BLaER1 treated with 17β-estradiol and CSF1 and Interleukin-3, amounts not matched to agents 10 nM and 100 nM (cell line): ENCODE measurements at regions not wholly inside any gene's neighbourhood (a gene's known extent, or its start where the extent isn't known, plus 50 kb on each side); places are given as distances from the start of the nearest gene placed in this dataset.
"Not testable (repeated sequence)": the region's sequence is repeated elsewhere in the genome, so short reads cannot be mapped to it uniquely, and the experiment has no call there.

Experiments
- H3K27ac ChIP-seq, 11 experiments: shearing (Covaris generic); formaldehyde crosslinking; 2 replicates each; pipeline ENCODE4 v1.8.1; 2022
- H3K27me3 ChIP-seq, 11 experiments: shearing (Covaris generic); formaldehyde crosslinking; 2 replicates each; pipeline ENCODE4 v1.8.1; 2022
- H3K36me3 ChIP-seq, 11 experiments: shearing (Covaris generic); formaldehyde crosslinking; 2 replicates each; pipeline ENCODE4 v1.8.1; 2022
- H3K4me1 ChIP-seq, 10 experiments: shearing (Covaris generic); formaldehyde crosslinking; 2 replicates each; pipeline ENCODE4 v1.8.1; 2022
- H3K4me2 ChIP-seq, 11 experiments: shearing (Covaris generic); formaldehyde crosslinking; 2 replicates each; pipeline ENCODE4 v1.8.1; 2022
- H3K4me3 ChIP-seq, 10 experiments: shearing (Covaris generic); formaldehyde crosslinking; 2 replicates each; pipeline ENCODE4 v1.8.1; 2022
- H3K9ac ChIP-seq, 11 experiments: shearing (Covaris generic); formaldehyde crosslinking; 2 replicates each; pipeline ENCODE4 v1.8.1; 2022
- H3K9me3 ChIP-seq, 11 experiments: shearing (Covaris generic); formaldehyde crosslinking; replicated peaks in 1 of 11; 2 replicates each; pipeline ENCODE4 v1.8.1; 2022
- H4K20me1 ChIP-seq, 11 experiments: shearing (Covaris generic); formaldehyde crosslinking; 2 replicates each; pipeline ENCODE4 v1.8.1; 2022
- Cebpa-rat ChIP-seq, 11 experiments: shearing (Covaris generic); IDR thresholded peaks; 2 replicates each; pipeline ENCODE4 v1.8.1; 2022

- Histone ChIP-seq H3K27me3 (no peaks in the 10 kb centered on the region), H4K20me1 (no peaks in the 10 kb centered on the region), H3K4me3 (no peak overlapping the region), H3K4me1 (peaks cover 45 to 72% (median 55%) of the 10 kb centered on the region in 10 experiments), H3K4me2 (peak overlapping the region; percentile 63 to 90 (median 79); a peak in 18 of 22 replicates), H3K9me3 (peaks cover 20 to 66% (median 61%) of the 10 kb centered on the region in 11 experiments), H3K27ac (peak overlapping the region in 10 of 11 experiments; percentile 93 to 100 (median 98); a peak in 19 of 22 replicates), H3K36me3 (peaks cover 0 to 51% (median 1%) of the 10 kb centered on the region in 11 experiments; a peak in 6 of 22 replicates), H3K9ac (peak overlapping the region in 7 of 11 experiments; percentile 78 to 88 (median 83); a peak in 10 of 22 replicates)
- no peak for TF ChIP-seq Cebpa-rat (IDR thresholded peaks at IDR 0.05)
Observed at GRCh38 chr3:8355346-8355745, 146.3 kb upstream of the LMCD1 start.

GRCh38 chr3:8356066-8356465 is 145.6 kb upstream of the LMCD1 start:
- peak overlapping the region in 10 of 11 experiments; percentile 69 to 88 (median 82); a peak in 19 of 22 replicates for H3K9ac ChIP-seq
- peaks cover 20 to 66% (median 61%) of the 10 kb centered on the region in 11 experiments for H3K9me3 ChIP-seq
- H3K4me3 ChIP-seq: peak overlapping the region in 1 of 10 experiments; percentile 15; a peak in 1 of 20 replicates
- peak overlapping the region; percentile 93 to 100 (median 98) for H3K27ac ChIP-seq
- H3K4me1 ChIP-seq: peaks cover 45 to 79% (median 55%) of the 10 kb centered on the region in 10 experiments
- H3K4me2 ChIP-seq: peak overlapping the region; percentile 63 to 90 (median 79)
- H4K20me1 ChIP-seq, H3K27me3 ChIP-seq: not testable (repeated sequence)
- peaks cover 0 to 54% (median 4%) of the 10 kb centered on the region in 11 experiments; a peak in 8 of 22 replicates for H3K36me3 ChIP-seq

- no peaks in the 10 kb centered on the region for H4K20me1 ChIP-seq
- H3K36me3 ChIP-seq: peaks cover 0 to 54% (median 6%) of the 10 kb centered on the region in 11 experiments; a peak in 7 of 22 replicates
- H3K27ac ChIP-seq: peak overlapping the region; percentile 93 to 100 (median 98)
- peaks cover 46 to 93% (median 66%) of the 10 kb centered on the region in 10 experiments for H3K4me1 ChIP-seq
- H3K27me3 ChIP-seq: no peaks in the 10 kb centered on the region
- H3K9ac ChIP-seq: peak overlapping the region; percentile 68 to 88 (median 81); a peak in 21 of 22 replicates
- H3K9me3 ChIP-seq: peaks cover 36 to 63% (median 57%) of the 10 kb centered on the region in 11 experiments
- peak overlapping the region in 5 of 10 experiments; percentile 12 to 32 (median 19); a peak in 4 of 20 replicates for H3K4me3 ChIP-seq
- no peak for TF ChIP-seq Cebpa-rat (IDR thresholded peaks at IDR 0.05)
- peak overlapping the region; percentile 73 to 90 (median 79) for H3K4me2 ChIP-seq
Observed at GRCh38 chr3:8357859-8358258, 143.8 kb upstream of the LMCD1 start.

GRCh38 chr3:8359133-8359532 is 142.5 kb upstream of the LMCD1 start:
- Histone ChIP-seq H4K20me1 (no peaks in the 10 kb centered on the region), H3K9ac (peak overlapping the region in 7 of 11 experiments; percentile 8 to 88 (median 78); a peak in 9 of 22 replicates), H3K4me3 (peak overlapping the region in 2 of 10 experiments; percentile 4 to 38; a peak in 2 of 20 replicates), H3K36me3 (peaks cover 0 to 43% (median 6%) of the 10 kb centered on the region in 11 experiments; a peak in 7 of 22 replicates), H3K27me3 (no peaks in the 10 kb centered on the region), H3K9me3 (peaks cover 31 to 52% (median 48%) of the 10 kb centered on the region in 11 experiments), H3K4me1 (peaks cover 49 to 96% (median 78%) of the 10 kb centered on the region in 10 experiments), H3K4me2 (peak overlapping the region; percentile 20 to 90 (median 76); a peak in 19 of 22 replicates), H3K27ac (peak overlapping the region in 10 of 11 experiments; percentile 0 to 100 (median 98); a peak in 20 of 22 replicates)
- no peak for TF ChIP-seq Cebpa-rat (IDR thresholded peaks at IDR 0.05)

- Histone ChIP-seq H3K36me3 (peaks cover 0 to 37% (median 6%) of the 10 kb centered on the region in 11 experiments; a peak in 7 of 22 replicates), H4K20me1 (no peaks in the 10 kb centered on the region), H3K4me2 (peak overlapping the region in 8 of 11 experiments; percentile 7 to 92 (median 81); a peak in 17 of 22 replicates), H3K9ac (peak overlapping the region in 6 of 11 experiments; percentile 69 to 81 (median 77); a peak in 10 of 22 replicates), H3K4me3 (peak overlapping the region in 4 of 10 experiments; percentile 15 to 63 (median 59); a peak in 6 of 20 replicates), H3K27ac (peak overlapping the region in 8 of 11 experiments; percentile 35 to 100 (median 99); a peak in 15 of 22 replicates), H3K9me3 (peaks cover 24 to 45% (median 39%) of the 10 kb centered on the region in 11 experiments), H3K4me1 (peaks cover 41 to 96% (median 80%) of the 10 kb centered on the region in 10 experiments), H3K27me3 (no peaks in the 10 kb centered on the region)
- TF ChIP-seq Cebpa-rat (IDR thresholded peaks at IDR 0.05): no peak
Observed at GRCh38 chr3:8363200-8363599, 138.4 kb upstream of the LMCD1 start.

- peak overlapping the region; percentile 59 to 92 (median 81) for H3K4me2 ChIP-seq
- peak overlapping the region in 9 of 11 experiments; percentile 44 to 100 (median 99); a peak in 17 of 22 replicates for H3K27ac ChIP-seq
- peaks cover 0 to 39% (median 6%) of the 10 kb centered on the region in 11 experiments; a peak in 8 of 22 replicates for H3K36me3 ChIP-seq
- peaks cover 31 to 87% (median 67%) of the 10 kb centered on the region in 10 experiments for H3K4me1 ChIP-seq
- H4K20me1 ChIP-seq: no peaks in the 10 kb centered on the region
- H3K4me3 ChIP-seq: peak overlapping the region in 8 of 10 experiments; percentile 9 to 63 (median 51); a peak in 13 of 20 replicates
- TF ChIP-seq Cebpa-rat (IDR thresholded peaks at IDR 0.05): no peak
- no peaks in the 10 kb centered on the region for H3K27me3 ChIP-seq
- H3K9ac ChIP-seq: peak overlapping the region in 9 of 11 experiments; percentile 11 to 81 (median 71); a peak in 18 of 22 replicates
- peaks cover 22 to 43% (median 36%) of the 10 kb centered on the region in 11 experiments for H3K9me3 ChIP-seq
Observed at GRCh38 chr3:8365541-8365940, 136.1 kb upstream of the LMCD1 start.

GRCh38 chr3:8366219-8366810 is 135.3 kb upstream of the LMCD1 start:
- Histone ChIP-seq H3K4me1 (peaks cover 31 to 86% (median 70%) of the 10 kb centered on the region in 10 experiments), H3K4me3 (peak overlapping the region in 3 of 10 experiments; percentile 59 to 63 (median 59); a peak in 5 of 20 replicates), H3K27me3 (no peaks in the 10 kb centered on the region), H3K9me3 (peaks cover 14 to 43% (median 36%) of the 10 kb centered on the region in 11 experiments), H3K36me3 (peaks cover 0 to 39% (median 5%) of the 10 kb centered on the region in 11 experiments; a peak in 8 of 22 replicates), H3K27ac (peak overlapping the region in 8 of 11 experiments; percentile 51 to 100 (median 99); a peak in 15 of 22 replicates), H3K4me2 (peak overlapping the region; percentile 59 to 92 (median 81); a peak in 19 of 22 replicates), H4K20me1 (no peaks in the 10 kb centered on the region), H3K9ac (peak overlapping the region in 8 of 11 experiments; percentile 11 to 81 (median 72); a peak in 9 of 22 replicates)
- TF ChIP-seq Cebpa-rat (IDR thresholded peaks at IDR 0.05): no peak

GRCh38 chr3:8368598-8368997 is 133.0 kb upstream of the LMCD1 start:
- Histone ChIP-seq H3K4me1 (peaks cover 22 to 73% (median 54%) of the 10 kb centered on the region in 10 experiments), H3K9me3 (peaks cover 19 to 53% (median 49%) of the 10 kb centered on the region in 11 experiments), H3K9ac (no peak overlapping the region), H3K27ac (peak overlapping the region in 3 of 11 experiments; percentile 30 to 42 (median 31); a peak in 3 of 22 replicates), H4K20me1 (no peaks in the 10 kb centered on the region), H3K36me3 (peaks cover 0 to 44% (median 15%) of the 10 kb centered on the region in 11 experiments; a peak in 10 of 22 replicates), H3K27me3 (no peaks in the 10 kb centered on the region), H3K4me3 (0 out of 20 replicates have a peak overlapping the region, but pooled peaks of 1 of the 10 experiments have one; percentile 6), H3K4me2 (peak overlapping the region in 4 of 11 experiments; percentile 6 to 90 (median 30); a peak in 5 of 22 replicates)
- TF ChIP-seq Cebpa-rat (IDR thresholded peaks at IDR 0.05): no peak
